Endometrium (tissue), 2 donors: ENCODE measurements at regions not wholly inside any gene's neighbourhood (a gene's known extent, or its start where the extent isn't known, plus 50 kb on each side); places are given as distances from the start of the nearest gene placed in this dataset.
"Not testable (repeated sequence)": the region's sequence is repeated elsewhere in the genome, so short reads cannot be mapped to it uniquely, and the experiment has no call there.

Experiments
- FAIRE-seq: peaks from 2 replicates; lab custom pipeline; 2012; peaks lifted over from hg19 to GRCh38; lab: Jason Lieb, UNC
- donor health status: control.
- donor health status: control.

GRCh38 chr5:53276825-53277224 lies 167.3 kb upstream of the MOCS2 start:
- FAIRE-seq, result no peak

- no peak for FAIRE-seq
Measured at GRCh38 chr5:53277491-53277890, 167.9 kb upstream of the MOCS2 start.

GRCh38 chr5:53287573-53287972 lies 178.0 kb upstream of the MOCS2 start:
- FAIRE-seq, result no peak

GRCh38 chr5:53288511-53288910 lies 179.0 kb upstream of the MOCS2 start:
- FAIRE-seq, result no peak

- no peak for FAIRE-seq
Measured at GRCh38 chr5:53291047-53291446, 181.5 kb upstream of the MOCS2 start.

GRCh38 chr5:53291528-53291927 lies 182.0 kb upstream of the MOCS2 start:
- no peak for FAIRE-seq

- no peak for FAIRE-seq
Measured at GRCh38 chr5:53298841-53299240, 181.6 kb upstream of the FST start.

GRCh38 chr5:53302529-53302928 lies 177.9 kb upstream of the FST start:
- no peak for FAIRE-seq

GRCh38 chr5:53303105-53303504 lies 177.3 kb upstream of the FST start:
- FAIRE-seq, result no peak

- FAIRE-seq, result not testable (repeated sequence)
Measured at GRCh38 chr5:53305316-53305715, 175.1 kb upstream of the FST start.

- no peak for FAIRE-seq
Measured at GRCh38 chr5:53309653-53310052, 170.8 kb upstream of the FST start.

- no peak for FAIRE-seq
Measured at GRCh38 chr5:53311681-53312080, 168.7 kb upstream of the FST start.

GRCh38 chr5:53313145-53313544 lies 167.3 kb upstream of the FST start:
- no peak for FAIRE-seq

GRCh38 chr5:53318303-53318702 lies 162.1 kb upstream of the FST start:
- no peak for FAIRE-seq

GRCh38 chr5:53319315-53319714 lies 161.1 kb upstream of the FST start:
- no peak for FAIRE-seq

GRCh38 chr5:53321073-53321472 lies 159.4 kb upstream of the FST start:
- no peak for FAIRE-seq

- FAIRE-seq, result no peak
Measured at GRCh38 chr5:53321721-53322120, 158.7 kb upstream of the FST start.

- no peak for FAIRE-seq
Measured at GRCh38 chr5:53322257-53322656, 158.2 kb upstream of the FST start.

GRCh38 chr5:53323511-53323910 lies 156.9 kb upstream of the FST start:
- no peak for FAIRE-seq

GRCh38 chr5:53323943-53324642 lies 156.3 kb upstream of the FST start:
- no peak for FAIRE-seq

- FAIRE-seq, result no peak
Measured at GRCh38 chr5:53326424-53327153, 153.8 kb upstream of the FST start.

- no peak for FAIRE-seq
Measured at GRCh38 chr5:53327811-53328334, 152.6 kb upstream of the FST start.

GRCh38 chr5:53330491-53330890 lies 149.9 kb upstream of the FST start:
- no peak for FAIRE-seq

- FAIRE-seq, result no peak
Measured at GRCh38 chr5:53331463-53331862, 149.0 kb upstream of the FST start.
